ENCODE measurements at regions not wholly inside any gene's neighbourhood (a gene's known extent, or its start where the extent isn't known, plus 50 kb on each side); places are given as distances from the start of the nearest gene placed in this dataset.
"Not testable (repeated sequence)": the region's sequence is repeated elsewhere in the genome, so short reads cannot be mapped to it uniquely, and the experiment has no call there.

DNA sequence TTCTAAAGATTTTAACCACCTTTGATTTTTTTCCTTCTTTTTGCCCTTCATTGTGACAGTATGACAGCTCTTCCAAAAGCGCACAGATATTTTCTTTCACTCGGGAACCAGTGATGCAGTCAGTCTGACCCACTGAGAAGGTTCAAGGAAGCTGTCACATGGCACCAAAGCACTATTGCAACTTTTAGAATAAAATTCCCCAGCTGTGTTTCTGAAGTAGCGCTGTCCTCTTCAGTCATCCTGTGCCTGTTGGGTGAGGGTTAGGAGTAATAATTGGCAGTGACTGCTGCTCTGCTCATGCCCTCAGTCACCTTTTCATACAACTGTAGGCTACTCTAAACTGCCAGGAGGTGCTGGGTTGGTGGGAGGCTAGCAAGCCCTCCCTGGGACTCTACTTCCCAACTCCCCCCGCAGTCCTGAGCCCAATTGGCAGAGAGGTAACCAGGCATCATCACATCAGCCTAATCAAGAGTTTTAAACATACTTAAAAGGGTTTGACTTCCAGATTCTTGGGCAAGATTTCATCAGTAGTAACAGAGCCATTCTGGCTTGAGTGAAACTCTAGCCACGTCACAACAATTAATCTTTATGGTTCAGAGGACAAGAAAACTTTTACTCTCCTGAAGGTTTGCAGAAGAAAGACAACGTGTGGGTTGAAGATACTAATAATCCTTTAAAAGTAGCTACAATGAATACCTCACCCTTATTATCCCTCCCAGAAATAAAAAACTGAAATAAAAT, 473.3 kb downstream of the FBXO15 start:
- no peak for DNase-seq

DNA sequence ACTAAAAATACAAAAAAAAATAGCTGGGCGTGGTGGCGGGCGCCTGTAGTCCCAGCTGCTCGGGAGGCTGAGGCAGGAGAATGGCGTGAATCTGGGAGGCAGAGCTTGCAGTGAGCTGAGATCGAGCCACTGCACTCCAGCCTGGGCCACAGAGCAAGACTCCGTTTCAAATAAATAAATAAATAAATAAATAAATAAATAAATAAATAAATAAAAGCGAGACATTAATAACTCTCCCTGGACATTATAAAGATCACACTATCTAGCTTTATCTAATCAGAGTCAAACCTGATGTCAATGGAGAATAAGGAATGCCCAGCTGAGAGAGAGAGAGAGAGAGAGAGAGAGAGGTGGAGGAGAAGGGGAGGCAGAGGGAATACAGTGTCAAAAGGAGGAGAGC, 476.2 kb downstream of the FBXO15 start:
- not testable (repeated sequence) for DNase-seq

DNA sequence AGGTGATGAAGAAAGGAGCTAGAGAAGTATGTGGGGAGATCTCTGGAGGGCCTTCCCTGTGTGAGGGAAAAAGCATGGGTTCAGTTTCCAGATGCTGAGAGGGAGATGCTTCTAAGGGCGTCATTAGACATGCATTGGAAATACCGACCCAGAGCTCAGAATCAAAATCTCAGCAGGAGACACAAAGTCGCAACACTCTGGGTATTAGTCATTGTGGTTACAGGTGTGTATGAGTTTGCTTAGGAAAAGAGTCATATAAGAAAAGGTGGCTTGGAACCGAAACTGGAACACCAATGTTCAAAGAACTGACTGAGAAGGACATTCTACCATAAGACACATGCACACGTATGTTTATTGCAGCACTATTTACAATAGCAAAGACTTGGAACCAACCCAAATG, 477.1 kb downstream of the FBXO15 start:
- no peak for DNase-seq

DNA sequence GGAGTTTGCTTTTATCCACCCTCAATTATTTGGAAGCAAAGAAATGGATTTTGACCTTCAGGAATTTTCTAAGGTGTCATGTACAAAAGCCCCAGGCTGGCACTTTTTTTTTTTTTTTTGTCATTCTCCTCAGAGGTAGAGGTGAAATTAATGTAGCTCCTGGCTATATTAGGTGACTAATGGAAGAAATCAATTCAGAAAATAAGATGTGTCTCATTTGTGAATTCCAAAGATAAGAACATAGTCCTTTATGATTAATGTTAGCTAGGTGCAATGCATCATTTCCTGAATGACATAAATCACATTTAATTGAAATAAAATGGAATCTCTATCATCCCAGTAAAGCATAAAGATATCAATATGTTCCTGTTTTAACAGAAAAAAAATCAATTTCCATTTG, 477.6 kb downstream of the FBXO15 start:
- DNase-seq = no peak

DNA sequence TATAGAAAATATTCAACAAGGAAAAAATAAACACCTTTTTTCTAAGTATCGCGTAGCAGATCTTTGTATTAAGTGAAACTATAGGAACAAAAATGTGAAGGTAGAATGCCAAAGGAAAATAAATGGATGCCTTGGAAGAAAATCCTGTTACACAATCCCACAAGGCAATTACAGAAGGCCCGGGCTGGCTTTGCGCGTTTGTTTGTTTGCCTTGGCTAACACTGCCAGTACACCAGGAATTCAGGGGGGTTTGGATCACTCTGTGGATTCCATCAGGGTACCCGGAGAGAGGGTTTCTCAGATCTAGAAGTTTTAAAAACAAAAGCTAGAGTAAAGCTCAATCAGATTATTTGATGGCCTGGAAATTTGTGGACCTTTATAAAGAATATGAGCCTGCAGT, 478.3 kb downstream of the FBXO15 start:
- no peak for DNase-seq

DNA sequence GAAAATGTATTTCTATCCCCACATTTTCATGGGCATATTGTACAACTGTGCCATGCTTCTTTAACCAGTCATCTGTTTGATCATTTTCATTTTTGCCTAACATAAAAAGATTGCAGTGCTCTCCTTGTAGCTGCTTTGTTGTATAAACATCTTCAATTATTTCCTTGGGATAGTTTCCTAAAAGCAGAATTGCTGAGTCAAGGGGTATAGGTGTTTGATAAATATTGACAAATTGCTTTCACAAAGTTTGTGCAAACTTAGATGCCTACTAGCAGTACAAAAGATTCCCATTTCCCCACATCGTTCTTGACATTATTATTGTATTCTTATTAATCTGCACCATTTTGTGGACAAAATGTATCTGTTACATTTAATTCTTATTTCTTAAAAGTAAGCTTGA, 479.6 kb downstream of the FBXO15 start:
- DNase-seq = no peak

DNA sequence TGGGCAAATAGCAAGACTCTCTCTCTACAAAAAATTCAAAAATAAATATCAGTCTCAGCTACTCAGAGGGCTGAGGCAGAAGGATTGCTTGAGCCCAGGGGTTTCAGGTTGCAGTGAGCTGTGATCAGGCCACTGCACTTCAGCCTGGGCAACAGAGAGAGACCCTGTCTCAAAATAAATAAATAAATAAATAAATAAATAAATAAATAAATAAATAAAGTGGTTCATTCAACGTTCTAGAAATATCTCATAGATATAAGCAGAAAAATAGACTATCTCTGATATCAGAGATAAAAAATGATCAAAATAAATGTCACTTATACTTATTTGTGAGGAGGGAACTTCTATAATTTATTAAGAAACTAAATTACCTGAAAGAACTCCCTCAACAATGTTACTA, 480.9 kb downstream of the FBXO15 start:
- no peak for DNase-seq

DNA sequence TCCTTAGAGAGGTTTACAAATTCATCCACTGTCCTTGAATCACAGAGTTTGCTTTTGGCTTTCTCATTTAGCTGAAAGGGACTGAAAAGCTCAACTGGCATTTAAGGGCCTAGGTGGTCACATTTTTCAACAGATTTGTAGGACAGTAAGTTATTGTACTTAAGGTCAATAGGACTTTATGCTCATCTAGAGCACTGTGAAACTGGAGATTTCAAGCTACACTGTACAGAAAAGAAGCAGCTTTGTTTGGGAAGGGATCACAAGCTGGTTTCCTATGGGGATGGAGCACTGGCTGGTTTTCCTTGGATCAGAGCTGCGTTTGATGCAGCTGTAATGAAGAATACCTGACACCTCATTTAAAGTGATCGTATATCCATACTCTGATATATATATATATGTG, 482.7 kb downstream of the FBXO15 start:
- no peak for DNase-seq

DNA sequence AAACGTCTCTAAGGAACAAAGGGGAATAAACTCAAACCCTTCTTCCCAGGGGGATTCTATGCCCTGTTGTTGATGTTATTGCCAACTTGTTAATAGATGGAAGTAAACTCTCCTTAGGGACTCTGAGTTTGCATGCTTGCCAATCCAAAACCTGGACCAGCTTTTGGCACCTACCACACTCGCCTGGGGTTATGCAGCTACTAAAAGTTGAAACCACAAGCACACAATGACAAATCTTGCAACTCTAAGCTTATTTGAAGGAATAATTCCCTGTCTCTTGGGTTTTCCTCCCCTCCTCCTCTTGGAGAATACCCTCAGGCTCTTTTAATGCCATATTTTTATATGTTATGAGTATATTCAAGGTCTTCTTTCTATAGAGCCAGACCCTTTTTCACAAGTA, 484.1 kb downstream of the FBXO15 start:
- no peak for DNase-seq

DNA sequence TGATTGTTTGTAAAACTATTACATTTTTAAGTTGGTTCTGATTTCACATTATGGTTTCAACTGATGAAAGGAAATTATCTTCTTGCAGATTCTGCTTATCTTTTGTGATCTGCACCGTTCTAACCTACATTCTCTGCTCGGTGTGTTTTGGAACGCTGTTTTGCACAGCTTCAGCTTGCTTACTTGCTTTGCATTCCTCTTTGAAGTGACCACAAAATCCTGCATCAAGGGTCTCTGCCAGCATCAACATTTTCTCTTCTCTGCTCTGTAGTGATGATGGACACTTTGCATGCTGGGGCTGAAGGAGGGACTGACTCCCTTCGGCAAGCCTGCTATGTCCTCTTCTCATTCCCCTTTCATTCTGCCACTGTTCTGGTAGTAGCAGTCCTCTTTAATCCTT, 485.2 kb downstream of the FBXO15 start:
- no peak for DNase-seq

DNA sequence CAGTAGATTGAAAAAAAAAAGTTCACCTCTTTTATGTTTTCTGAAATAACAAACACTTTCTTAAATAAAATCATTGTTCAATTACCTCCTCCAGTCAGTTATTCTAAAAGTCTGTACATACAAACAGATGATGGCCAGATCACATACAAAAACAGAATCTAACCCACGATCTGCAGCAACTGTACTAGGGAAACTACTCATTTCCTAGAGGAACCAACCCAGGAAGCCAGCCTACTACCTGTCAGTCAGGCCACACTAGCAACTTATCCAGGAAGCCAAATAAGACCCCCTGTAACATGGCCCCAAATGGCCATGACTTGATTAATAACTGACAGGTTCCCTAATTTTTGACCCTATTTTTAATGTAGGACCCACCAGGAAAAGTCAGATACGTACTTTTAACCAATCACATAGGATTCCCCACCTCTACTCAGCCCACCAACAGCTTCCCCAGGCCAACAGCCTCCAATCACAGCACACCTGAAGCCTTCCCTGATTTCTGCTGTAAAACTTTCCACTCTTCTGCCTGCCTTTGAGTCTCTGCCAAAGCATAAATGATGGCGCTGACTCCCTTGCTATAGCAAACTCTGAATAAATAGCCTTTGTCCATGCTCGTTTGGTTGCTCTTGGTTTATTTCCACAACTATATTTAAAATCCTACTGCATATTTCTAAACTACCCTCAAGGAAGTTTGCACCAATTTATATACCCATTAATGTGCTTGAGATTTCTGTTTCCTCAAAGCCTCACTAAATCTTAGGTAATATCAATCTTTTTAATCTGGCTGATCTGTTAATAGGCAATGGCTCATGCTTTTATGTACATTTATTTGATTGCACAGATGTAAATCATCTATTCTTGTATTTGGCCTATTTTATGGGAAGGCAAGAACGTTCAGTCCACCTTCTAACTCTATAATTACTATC, 486.4 kb downstream of the FBXO15 start:
- DNase-seq = no peak

DNA sequence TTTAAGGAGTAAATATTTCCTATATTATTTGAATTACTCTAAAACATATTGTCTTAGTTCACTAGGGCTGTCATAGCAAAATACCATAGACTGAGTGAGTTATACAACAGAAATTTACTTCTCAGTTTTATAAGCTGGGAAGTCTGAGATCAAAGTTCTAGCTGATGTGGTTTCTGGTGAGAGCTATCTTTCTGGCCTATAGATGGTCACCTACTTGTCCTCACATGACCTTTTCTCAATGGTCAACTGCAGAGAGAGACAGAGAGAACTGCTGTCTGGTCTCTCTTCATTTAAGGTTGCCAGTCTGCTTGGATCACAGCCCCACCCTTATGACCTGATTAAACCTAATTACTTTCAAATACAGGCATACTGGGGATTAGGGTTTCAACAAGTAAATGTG, 490.9 kb downstream of the FBXO15 start:
- no peak for DNase-seq

DNA sequence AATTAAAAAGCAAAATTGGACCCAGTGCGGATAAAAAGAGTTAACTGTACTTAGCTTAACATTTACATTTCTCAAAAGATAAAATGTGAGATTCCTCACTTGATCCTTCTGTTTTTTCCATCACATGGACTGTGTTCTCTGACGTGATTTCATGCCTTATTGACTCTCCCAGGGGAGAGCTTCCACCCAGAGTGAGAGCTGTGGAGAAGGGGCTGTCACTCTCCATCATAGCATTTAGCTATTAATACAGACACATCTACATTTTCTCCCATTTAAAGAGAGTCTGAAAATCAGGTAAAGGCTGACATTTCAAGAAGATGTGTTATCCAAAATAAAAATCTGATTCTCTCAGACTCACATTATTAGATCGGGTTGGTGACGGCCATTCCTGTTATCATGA, 493.8 kb downstream of the FBXO15 start:
- DNase-seq = no peak

DNA sequence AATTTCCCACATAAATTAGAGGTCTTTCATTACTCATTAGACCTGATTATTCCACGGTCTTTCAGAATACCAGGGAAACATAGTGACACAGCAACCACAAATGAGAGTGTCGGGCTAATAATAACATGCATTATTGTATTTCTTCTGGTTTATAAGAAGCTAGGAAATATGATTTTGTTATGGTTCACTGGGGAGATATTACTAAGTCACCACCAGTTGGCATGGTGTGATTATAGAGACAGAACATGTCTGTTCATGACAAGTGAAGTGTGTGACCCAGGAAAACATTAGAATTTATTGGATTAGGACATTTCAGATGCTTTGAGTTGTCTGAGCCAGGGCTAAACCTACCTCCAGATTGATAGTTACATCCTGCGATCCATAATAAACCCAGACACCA, 494.4 kb downstream of the FBXO15 start:
- no peak for DNase-seq

DNA sequence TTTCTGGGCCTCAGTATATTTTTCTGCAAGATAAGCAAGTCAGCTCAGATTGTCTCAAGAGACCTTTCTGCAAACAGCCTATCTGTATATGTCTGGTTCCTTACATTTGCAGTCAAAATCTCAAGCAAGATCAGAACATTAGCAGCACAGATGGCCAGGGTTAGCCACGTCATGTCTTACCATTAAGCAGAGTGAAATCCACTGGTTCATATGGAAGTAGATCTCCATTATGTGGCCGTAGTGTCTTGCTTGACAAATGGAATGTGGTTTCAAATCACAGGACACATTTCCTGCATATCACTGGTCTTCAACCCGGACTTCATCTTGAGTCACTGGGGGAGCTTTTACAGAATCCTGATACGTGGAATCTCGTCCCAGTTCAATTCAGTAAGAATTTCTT, 500.2 kb downstream of the FBXO15 start:
- no peak for DNase-seq

DNA sequence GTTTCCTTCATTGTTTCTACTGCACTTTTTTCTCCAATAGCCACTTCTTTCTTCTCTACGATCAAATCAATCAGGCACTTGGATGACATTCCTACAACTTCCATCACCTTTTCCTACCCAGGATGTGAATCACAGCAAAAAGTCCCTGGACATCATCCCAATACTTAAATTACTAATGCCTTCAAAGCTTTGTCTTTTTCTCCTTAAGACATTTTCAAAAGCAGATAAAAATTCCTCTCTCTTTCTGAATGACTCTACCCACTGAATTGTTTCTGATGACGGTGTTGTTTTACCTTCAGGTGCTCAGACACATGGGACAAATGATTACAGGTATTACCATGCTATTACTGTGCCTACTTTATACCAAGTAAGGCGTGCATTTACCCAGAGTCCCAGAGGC, 500.9 kb downstream of the FBXO15 start:
- no peak for DNase-seq

DNA sequence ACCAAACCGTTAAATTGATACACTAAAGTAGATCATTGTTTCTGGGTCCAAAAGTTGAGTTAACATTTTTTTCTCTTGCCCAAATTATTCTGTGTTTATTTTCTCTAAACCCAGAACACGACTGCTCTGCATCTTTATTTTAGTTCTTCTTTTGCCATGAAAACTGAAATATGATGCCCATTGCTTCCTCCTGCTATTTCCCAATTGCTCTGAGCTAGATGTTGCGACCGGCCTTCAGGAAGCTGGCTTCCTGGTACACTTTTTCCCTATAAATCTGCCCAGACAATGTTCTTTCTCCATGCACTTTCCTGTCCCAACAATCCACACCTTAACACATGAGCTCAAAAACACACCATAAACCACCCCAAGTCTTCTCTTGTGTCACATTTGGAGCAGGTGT, 501.4 kb downstream of the FBXO15 start:
- no peak for DNase-seq

DNA sequence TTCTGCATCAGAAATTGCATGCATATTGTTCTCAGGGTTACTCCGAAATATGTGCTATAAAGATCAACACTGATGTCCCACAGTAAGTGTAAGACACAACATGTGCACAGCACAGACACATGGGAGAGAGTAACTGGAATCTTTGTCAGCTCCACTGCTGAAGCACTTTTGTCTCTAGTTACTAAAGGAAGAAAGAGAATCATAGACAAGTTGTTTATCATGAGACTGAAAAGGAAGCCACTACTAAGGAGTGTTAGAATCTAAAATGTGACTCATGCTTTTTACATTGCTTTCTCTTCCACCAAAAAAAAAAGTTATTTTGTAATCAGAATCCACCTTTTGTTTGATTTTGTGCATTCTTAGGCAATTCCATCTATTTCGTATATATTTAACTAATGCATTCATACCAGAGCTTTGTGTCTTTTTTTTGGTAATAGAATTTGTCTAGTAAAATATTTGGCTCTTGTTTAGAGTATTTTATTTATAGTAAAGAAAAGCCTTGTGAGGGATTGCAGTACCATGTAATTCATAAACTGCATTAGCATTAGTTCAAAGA, 502.4 kb downstream of the FBXO15 start:
- DNase-seq = no peak

DNA sequence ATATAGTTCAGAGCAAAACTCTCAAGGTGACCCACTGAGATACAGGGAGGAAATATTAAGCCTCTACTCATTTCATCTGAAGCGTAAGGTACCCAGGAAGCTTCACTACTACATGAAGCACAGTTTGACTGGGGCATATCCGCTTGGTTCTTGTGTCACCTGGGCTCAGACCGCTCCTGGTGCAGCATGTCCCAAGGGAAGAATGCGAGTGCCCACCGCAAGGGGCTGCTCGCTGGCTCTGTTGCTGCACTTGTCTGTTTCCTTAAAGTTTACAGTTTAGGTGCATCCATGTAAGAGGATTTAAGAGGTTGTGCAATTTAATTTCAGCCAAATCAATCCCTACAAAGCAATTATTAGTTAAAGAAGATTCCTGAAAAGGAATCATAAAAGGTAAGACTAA, 507.8 kb downstream of the FBXO15 start:
- DNase-seq = no peak

DNA sequence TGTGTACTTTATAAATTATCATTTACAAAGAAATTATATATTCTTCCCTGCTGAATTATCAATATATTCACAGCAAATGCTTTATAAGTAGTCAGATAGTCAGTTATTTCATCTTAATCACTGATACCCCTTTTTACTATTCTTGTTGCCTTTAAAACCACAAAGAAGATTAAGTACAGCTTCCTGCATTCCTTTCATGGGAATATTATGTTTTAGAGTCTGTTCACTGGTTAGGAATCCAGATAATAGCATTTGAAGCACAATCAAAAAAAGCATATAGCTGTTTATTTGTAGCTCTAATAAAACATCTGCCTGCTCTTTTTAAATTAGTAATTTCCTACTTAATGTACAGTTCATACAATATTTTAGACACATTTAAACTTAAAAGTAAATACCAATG, 508.9 kb downstream of the FBXO15 start:
- no peak for DNase-seq

DNA sequence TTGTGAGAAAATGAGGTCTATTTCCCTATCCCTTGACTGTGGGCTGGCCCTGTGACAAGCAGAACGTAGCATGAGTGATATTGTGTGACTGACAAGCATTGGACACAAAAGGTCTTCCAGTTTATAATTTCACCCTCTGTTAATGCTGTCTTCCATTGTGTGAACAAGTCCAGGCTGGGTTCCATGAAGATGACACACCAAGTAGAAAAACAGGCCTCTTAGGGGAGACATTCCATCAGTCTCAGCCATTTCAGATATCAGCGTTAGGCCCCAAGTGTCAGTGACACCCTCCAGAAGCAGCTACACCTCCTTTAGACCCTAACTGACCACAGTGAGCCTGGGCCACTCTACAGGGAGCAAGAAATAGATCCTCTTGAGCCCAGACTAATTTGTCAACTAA, 511.3 kb downstream of the FBXO15 start:
- DNase-seq = no peak

DNA sequence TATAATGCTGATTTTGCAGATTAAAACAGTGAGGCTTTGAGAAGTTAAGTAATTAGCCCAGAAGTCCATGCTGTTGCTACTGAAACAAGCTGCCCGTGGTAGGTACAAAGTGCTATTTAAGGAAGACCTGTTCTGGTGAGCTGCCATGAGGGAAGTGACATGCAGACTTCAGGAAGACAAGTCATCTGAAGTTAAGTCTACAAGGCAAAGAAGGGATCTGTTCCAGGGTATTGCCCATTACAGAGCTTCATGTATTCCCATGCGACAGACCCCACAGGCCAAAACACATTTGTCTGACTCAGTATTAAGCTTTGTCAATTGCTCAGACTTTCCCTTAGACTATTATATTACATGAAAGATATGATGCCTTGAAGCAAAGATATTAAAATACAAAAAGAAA, 520.8 kb downstream of the FBXO15 start:
- no peak for DNase-seq

DNA sequence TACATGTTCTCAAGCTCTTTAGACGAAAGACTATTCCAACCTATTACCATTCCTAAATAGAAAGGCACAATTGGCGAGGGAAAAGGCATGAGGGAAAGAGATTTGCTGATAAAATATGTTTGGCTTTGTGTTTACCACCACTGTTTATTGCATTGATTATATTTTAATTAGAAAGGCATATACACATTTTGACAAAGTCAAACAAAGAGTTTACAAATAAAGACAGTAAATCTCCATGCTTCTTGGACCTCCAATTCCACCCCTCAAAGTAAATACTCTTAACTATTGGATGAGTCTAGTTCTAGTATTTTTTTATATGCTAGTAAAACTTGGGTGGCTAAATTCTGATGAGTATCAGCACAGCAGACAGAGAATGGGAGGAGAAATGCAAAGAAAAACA, 521.4 kb downstream of the FBXO15 start:
- DNase-seq = no peak

DNA sequence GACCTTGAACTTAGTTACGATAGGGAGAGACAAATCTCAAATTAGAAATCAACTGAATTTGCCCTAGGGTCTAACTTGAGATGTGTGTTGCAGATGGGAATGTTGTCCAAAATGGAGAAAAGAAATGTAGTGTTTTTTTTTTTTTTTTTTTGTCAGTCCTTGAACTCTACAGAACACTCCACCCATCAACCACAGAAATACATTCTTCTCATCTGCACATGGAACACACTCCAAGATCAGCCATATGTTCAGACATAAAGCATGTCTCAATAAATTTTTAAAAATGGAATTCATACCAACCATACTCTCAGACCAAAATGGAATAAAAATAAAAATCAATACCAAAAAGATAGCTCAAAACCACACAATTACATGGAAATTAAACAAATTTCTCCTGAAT, 526.5 kb downstream of the FBXO15 start:
- no peak for DNase-seq

Data from NCI-H2081 (cell line).